ENCODE measurements at regions not wholly inside any gene's neighbourhood (a gene's known extent, or its start where the extent isn't known, plus 50 kb on each side); places are given as distances from the start of the nearest gene placed in this dataset.

DNA sequence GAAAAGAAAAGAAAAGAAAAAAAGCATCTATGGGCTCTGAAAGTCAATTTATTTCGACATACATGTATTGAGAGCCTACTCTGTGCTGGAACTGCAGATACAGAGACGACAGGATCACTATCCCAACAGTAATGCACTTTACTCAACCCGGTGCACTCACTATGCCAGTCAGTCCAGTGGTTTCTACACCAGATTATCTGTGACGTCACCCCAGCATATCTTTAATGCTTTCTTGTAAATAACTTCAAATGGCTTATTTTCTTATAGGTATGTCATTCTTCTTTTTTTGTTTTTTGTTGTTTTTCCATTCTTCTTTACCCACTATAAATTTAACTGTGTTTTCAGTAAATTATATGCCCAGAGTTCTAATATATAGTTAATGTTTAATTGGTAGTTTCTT is 800.0 kb upstream of the FANCL start:
- Histone ChIP-seq H3K9me3 (peaks cover 0 to 3% of the 10 kb centered on the region in 2 donors), H3K4me1 (no peaks in the 10 kb centered on the region), H3K27ac (no peak overlapping the region), H3K4me3 (no peak overlapping the region), H3K36me3 (no peaks in the 10 kb centered on the region), H3K27me3 (no peaks in the 10 kb centered on the region)
- no peak for DNase-seq
- TF ChIP-seq POLR2A (IDR thresholded peaks at IDR 0.05): no peak
- TF ChIP-seq, protein P1, sequence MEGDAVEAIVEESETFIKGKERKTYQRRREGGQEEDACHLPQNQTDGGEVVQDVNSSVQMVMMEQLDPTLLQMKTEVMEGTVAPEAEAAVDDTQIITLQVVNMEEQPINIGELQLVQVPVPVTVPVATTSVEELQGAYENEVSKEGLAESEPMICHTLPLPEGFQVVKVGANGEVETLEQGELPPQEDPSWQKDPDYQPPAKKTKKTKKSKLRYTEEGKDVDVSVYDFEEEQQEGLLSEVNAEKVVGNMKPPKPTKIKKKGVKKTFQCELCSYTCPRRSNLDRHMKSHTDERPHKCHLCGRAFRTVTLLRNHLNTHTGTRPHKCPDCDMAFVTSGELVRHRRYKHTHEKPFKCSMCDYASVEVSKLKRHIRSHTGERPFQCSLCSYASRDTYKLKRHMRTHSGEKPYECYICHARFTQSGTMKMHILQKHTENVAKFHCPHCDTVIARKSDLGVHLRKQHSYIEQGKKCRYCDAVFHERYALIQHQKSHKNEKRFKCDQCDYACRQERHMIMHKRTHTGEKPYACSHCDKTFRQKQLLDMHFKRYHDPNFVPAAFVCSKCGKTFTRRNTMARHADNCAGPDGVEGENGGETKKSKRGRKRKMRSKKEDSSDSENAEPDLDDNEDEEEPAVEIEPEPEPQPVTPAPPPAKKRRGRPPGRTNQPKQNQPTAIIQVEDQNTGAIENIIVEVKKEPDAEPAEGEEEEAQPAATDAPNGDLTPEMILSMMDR (IDR thresholded peaks at IDR 0.05): no peak
- intact Hi-C loops (cut with DNase I; ENCODE audit: low total_unique reads): no loop called here

GRCh38 chr2:59034837-59035236 is 793.7 kb upstream of the FANCL start:
- intact Hi-C loops (cut with DNase I; ENCODE audit: low total_unique reads): no loop called here
- Histone ChIP-seq H3K4me3 (no peak overlapping the region), H3K27ac (peak overlapping the region; percentile 25 to 26), H3K4me1 (no peaks in the 10 kb centered on the region), H3K9me3 (peaks cover 0 to 3% of the 10 kb centered on the region in 2 donors), H3K27me3 (no peaks in the 10 kb centered on the region), H3K36me3 (no peaks in the 10 kb centered on the region)
- peak; percentile 29 to 60 for DNase-seq
- TF ChIP-seq, protein P1 (IDR thresholded peaks at IDR 0.05): no peak
- TF ChIP-seq POLR2A (IDR thresholded peaks at IDR 0.05): no peak

DNA sequence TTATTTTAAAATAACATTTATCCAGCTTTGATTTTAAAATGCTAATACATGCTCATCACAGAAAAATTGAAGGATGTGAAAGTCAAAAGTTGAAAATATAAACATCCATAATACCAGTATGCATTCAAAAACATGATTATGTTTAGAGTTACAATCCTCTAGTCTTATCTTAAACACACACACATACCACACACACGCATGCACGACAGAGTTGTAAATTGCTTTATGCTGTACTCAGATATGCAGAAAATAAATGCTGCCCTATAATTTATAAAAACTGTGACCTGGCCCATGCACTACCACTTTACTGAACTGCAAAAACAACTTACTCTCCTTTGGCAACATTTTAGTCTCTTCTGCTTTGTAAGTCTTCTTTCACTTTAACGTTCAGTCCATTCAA is 793.0 kb upstream of the FANCL start:
- no peaks in the 10 kb centered on the region for H3K27me3 ChIP-seq
- H3K36me3 ChIP-seq: no peaks in the 10 kb centered on the region
- H3K27ac ChIP-seq: no peak overlapping the region
- no peak for DNase-seq
- TF ChIP-seq, protein P1 (IDR thresholded peaks at IDR 0.05): no peak
- TF ChIP-seq POLR2A (IDR thresholded peaks at IDR 0.05): no peak
- intact Hi-C loops (cut with DNase I; ENCODE audit: low total_unique reads): no loop called here
- H3K4me3 ChIP-seq: no peak overlapping the region
- H3K9me3 ChIP-seq: peaks cover 0 to 3% of the 10 kb centered on the region in 2 donors
- no peaks in the 10 kb centered on the region for H3K4me1 ChIP-seq

DNA sequence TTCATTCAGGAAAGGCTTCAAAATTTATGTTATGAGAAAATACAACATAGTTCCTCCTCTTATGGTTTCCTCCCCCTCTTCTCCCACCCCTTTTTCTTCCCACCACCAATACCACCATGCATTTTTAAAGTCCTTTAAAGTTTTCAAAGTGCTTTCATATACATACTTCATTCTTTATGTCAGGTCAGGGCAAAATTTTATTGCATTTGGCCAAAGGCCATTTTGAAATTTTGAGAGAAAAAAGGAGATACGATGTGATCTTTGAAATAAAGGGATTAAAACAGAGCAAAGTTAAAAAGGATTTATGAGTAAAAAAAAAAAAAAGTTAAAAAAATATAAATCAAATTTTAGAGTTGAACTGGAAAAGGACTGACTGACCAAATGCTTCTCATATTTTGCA is 792.5 kb upstream of the FANCL start:
- intact Hi-C loops (cut with DNase I; ENCODE audit: low total_unique reads): no loop called here
- Histone ChIP-seq H3K4me1 (no peaks in the 10 kb centered on the region), H3K4me3 (no peak overlapping the region), H3K9me3 (peaks cover 0 to 3% of the 10 kb centered on the region in 2 donors), H3K27ac (no peak overlapping the region), H3K27me3 (no peaks in the 10 kb centered on the region), H3K36me3 (no peaks in the 10 kb centered on the region)
- no peak for DNase-seq
- TF ChIP-seq, protein P1 (IDR thresholded peaks at IDR 0.05): no peak
- no peak for TF ChIP-seq POLR2A (IDR thresholded peaks at IDR 0.05)

DNA sequence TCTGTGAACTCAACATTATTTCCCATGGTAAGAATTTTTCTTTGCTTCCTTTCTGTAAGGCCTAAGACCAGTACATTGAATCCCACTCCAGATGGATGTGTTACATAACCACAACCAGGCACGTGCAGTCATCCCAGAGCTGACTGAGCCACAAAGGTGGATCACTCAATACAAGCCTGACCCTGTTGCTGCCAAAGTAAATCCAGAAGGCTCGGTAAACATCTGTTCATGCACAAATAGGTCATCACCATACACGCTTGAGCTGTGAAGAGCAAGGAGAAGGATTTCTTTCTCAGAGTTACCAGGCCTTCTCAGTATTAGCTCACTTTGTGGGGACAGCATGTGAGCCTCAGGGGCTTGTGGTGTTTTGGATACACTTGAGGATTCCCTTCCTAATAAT is 791.4 kb upstream of the FANCL start:
- no peaks in the 10 kb centered on the region for H3K9me3 ChIP-seq
- intact Hi-C loops (cut with DNase I; ENCODE audit: low total_unique reads): no loop called here
- H3K4me3 ChIP-seq: no peak overlapping the region

More for the DNA sequence above, 791.4 kb upstream of the FANCL start:
- TF ChIP-seq POLR2A (IDR thresholded peaks at IDR 0.05): no peak
- TF ChIP-seq, protein P1 (IDR thresholded peaks at IDR 0.05): no peak
- no peaks in the 10 kb centered on the region for H3K4me1 ChIP-seq
- H3K27ac ChIP-seq: no peak overlapping the region
- no peak for DNase-seq
- no peaks in the 10 kb centered on the region for H3K36me3 ChIP-seq
- H3K27me3 ChIP-seq: no peaks in the 10 kb centered on the region
